HepG2 (cell line): ENCODE measurements at regions not wholly inside any gene's neighbourhood (a gene's known extent, or its start where the extent isn't known, plus 50 kb on each side); places are given as distances from the start of the nearest gene placed in this dataset.

Experiments
- BRCA1 ChIP-seq: sonication (generic); formaldehyde crosslinking; IDR thresholded peaks from 2 replicates; pipeline ENCODE4 v1.4.0; 2020; ENCODE audit warnings: missing genetic modification reagents
- CTCF ChIP-seq: sonication (generic); formaldehyde crosslinking; IDR thresholded peaks from 2 replicates; pipeline ENCODE4 v1.5.0; 2020; ENCODE audit warnings: mild to moderate bottlenecking, missing genetic modification reagents, moderate library complexity
- ETS1 ChIP-seq: sonication (generic); formaldehyde crosslinking; IDR thresholded peaks from 2 replicates; pipeline ENCODE4 v1.4.0; 2020; ENCODE audit warnings: missing genetic modification reagents
- JUND ChIP-seq: sonication (generic); formaldehyde crosslinking; IDR thresholded peaks from 2 replicates; pipeline ENCODE4 v1.8.0; 2022; ENCODE audit warnings: mild to moderate bottlenecking, missing genetic modification reagents
- SIN3A ChIP-seq: IDR thresholded peaks from 2 replicates; pipeline ENCODE4 v1.6.1; 2011; ENCODE audit warnings: low read depth, mild to moderate bottlenecking, control low read depth, low read length, borderline replicate concordance

GRCh38 chr9:11199335-11199734 is 586.5 kb upstream of the PTPRD start:
- no peak for TF ChIP-seq SIN3A
- TF ChIP-seq CTCF (CRISPR knock-in tag), result no peak
- TF ChIP-seq BRCA1 (CRISPR knock-in tag), result no peak
- no peak for TF ChIP-seq JUND (CRISPR knock-in tag)
- no peak for TF ChIP-seq ETS1 (CRISPR knock-in tag)
